ENCODE measurements at regions not wholly inside any gene's neighbourhood (a gene's known extent, or its start where the extent isn't known, plus 50 kb on each side); places are given as distances from the start of the nearest gene placed in this dataset.

GRCh38 chr7:94228678-94229077 is 166.0 kb upstream of the COL1A2 start:
- TF ChIP-seq POLR2A (IDR thresholded peaks at IDR 0.05), result no peak
- TF ChIP-seq POLR2AphosphoS5 (IDR thresholded peaks at IDR 0.05), result no peak

Data from breast epithelium (tissue), 3 donors.